ENCODE measurements at regions not wholly inside any gene's neighbourhood (a gene's known extent, or its start where the extent isn't known, plus 50 kb on each side); places are given as distances from the start of the nearest gene placed in this dataset.
"Not testable (repeated sequence)": the region's sequence is repeated elsewhere in the genome, so short reads cannot be mapped to it uniquely, and the experiment has no call there.

DNA sequence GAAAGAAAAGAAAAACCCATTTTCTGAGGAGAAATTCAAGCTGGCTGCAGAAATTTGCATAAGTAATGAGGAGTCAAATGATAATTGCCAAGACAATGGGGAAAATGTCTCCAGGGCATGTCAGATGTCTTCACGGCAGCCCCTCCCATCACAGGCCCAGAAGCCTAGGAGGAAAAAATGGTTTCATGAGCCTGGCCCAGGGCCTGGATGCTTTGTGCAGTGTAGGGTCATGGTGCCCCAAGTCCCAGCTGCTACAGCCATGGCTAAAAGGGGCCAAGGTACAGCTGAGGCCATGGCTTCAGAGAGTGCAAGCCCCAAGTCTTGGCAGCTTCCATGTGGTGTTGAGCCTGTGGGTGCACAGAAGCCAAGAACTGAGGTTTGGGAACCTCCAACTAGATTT is 283.9 kb upstream of the PREP start:
- DNase-seq, result not testable (repeated sequence)

DNA sequence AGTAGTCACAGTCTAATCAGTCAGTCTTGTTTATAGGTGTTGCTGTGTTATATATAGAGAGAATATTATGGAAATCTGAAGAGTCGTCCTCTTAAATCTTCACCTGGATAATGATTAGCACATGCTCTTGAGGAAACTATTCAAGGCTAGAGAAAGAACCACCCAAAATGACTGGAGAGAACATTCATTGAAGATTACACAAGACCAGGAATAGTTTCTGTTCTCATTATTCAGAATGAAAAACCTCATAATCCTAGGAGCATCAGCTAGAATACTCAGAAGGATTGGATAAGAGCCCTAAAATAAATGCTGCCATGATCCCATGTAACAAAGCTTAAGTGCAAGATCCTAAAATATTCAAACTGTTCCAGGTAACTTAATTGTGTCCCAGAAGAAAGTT is 278.2 kb upstream of the PREP start:
- DNase-seq, result no peak

DNA sequence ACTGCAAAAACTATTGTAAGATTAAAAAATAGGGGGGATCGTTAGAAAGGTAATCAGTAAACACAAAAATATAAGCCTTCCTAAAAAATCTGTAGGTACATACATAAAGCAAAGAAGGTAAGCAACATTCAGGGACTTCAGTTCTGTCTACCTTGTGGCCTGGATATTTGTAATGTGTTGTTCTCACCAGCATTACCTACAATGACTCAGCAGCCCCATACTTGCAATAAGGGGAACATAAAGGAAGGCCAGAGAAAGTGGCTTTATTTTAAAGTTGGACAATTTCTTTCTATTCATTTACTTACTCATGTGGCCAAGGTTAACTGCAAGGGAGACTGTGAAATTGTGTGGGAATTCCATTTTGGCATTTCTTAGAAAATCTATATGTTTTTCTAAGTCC is 277.2 kb upstream of the PREP start:
- no peak for DNase-seq

DNA sequence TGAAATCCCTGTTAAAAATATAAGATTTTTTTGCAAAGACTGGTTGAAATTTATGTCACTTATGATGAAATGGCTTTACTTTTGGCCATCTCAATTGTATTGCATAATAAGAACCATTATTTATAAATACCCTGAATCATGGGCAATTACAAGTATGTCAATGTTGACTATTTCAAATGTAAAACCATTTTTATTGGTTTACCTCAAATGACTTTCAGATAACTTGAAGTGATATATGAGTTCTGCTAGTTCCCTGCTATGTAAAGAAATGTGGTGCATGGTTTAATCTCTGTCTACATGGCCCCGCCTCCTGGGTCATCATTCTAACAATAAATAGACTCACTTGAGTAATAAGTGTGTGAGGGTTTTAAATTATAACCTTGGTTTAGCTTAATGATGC is 275.6 kb upstream of the PREP start:
- no peak for DNase-seq

DNA sequence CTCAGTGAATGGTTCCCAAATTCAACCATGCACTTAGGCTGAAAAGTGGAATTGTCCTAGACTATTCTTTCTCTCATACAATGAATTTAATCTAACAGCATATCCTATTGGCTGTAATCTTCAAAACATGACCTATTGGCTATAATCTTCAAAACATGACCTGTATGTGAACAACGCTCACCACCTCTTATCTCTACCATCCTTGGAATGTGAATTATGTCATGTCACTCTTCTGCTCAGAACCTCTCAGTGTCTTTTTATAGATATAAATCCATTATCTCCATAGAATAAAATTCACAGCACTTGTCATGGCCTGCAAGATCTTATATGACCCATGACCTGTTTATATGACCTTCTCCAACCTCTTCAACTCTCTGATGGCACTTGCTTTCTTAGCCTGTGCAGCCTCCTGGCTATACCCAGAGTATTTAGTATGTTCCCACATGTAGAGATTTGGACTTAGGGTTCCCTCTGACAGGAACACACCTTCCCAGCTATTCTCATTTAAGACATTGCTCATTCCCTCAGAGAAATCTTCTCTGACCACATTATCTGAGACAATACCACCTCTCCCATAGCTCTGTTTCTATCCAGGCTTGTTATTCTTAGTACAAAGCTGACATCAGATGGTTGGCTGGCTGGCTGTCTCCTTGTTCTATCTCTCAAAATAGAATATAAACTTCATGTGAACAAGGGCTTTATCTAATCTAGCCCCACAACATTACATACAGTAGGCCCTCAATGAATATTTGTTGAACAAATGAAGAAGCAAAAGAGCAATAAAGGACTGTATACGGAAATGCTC is 275.0 kb upstream of the PREP start:
- no peak for DNase-seq

DNA sequence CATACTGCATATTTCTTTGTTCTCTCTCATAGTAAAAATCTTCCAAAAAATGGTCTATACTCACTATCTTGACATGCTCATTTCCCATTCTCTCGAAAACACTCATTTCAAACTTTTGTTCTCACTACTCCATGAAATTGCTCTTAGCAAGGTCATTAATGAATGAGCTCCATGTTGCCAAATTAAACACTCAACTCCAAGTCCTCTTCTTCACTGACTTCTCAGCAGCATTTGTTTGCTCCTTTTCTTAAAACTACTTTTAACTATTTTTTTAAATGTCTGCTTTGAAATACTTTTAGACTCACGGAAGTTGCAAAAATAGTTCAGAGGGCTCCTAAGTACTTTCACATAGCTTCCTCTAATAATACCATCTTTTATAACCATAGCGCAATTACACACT is 274.0 kb upstream of the PREP start:
- no peak for DNase-seq

DNA sequence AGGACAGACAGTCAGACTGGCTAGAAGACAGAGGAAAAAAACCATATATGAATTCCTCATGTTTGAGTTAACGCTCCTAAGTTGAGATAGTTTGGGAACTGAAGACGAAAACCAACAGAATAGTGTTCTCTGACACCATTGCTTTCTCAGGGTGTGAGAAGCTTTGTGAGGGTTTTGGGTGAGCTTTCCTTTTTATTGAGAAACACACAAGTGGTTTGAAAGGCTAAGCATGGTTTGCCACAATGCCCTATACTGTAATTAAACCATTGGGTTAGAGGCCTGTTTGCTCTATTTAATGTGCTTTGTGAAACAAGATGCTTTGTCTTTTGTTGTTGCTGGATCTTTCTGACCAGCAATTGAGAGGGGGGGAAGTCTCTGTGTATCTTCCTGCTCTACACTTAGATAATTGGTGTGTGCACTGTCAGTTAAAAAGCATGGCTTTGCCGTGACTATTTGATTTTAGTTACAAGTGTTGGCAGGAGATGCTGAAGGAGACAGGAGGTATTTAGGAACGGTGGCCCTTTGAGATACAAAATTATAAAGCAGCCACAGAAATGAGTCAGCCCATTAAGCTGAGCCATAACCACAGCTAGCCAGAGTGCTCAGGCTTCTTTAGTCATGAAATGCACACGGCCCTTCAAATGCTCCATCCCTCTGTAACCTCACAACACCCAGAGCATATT is 273.0 kb upstream of the PREP start:
- no peak for DNase-seq

DNA sequence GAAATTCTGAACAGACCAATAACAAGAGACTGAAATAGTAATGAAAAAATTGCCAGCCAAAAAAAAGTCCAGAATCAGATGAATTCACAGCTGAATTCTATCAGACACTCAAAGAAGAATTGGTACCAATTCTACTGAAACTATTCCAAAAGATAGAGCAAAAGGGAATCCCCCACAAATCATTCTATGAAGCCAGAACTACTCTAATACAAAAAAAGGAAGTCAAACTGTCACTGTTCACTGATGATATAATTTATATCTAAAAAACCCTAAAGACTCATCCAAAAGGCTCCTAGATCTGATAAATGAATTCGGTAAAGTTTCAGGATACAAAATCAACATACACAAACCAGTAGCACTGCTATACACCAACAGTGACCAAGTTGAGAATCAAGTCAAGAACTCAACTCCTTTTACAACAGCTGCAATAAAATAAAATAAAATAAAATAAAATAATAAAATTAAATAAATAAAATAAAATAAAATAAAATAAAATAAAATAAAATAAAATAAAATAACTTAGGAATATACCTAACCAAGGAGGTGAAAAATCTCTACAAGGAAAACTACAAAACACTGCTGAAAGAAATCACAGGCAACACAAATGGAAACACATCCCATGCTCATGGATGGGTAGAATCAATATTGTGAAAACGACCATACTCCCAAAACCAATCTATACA is 270.1 kb upstream of the PREP start:
- DNase-seq, result not testable (repeated sequence)

DNA sequence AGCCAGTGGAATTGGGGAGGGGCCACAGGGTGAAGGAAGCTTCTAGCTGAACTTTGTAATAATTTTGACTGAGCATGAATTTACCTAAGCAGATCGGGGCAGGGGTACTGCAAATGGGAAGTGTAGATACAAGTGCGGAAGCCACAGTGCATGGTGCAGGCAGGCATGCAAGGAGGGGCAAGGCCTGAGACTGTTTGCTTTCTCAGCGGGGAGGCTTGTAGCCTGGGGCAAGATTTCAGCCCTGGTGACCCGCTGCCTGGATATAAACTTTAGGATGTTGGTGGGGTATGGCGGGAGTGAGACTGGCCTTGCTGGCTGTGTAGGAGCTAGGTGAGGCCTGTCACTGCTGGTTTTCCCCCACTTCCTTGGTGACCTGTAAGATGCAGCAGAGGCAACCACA is 266.4 kb upstream of the PREP start:
- no peak for DNase-seq

DNA sequence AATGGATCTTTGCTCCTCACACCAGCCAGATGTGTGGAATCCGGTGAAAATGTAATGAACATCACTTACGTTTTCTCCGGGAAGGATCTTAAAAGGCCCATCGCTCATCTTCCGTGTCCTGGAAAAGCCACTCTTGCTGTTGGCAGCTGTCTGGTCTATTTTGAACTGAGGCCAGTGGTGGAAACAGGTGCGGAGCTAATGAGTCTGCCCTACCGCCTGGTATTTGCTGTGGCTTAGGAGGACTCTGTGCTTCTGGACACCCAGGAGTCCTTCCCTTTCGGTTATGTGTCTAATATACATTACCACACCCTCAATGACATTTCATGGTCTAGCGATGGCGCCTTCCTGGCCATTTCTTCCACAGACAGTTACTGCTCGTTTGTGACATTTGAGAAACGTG is 264.2 kb upstream of the PREP start:
- no peak for DNase-seq

DNA sequence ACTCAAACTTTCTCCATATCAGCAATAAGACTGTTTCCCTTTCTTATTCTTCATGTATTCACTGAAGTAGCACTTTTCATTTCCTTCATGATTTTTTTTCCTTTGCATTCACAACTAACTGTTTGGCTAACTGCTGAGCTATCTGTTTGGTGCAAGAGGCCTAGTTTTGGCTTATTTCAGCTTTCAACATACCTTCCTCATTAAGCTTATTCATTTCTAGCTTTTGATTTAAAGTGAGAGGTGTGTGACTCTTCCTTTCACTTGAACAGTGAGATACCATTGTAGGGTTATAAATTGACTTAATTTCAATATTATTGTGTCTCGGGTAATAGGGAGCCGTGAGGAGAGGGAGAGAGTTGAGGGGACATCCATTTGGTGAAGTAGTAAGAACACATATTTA is 262.0 kb upstream of the PREP start:
- DNase-seq, result no peak

DNA sequence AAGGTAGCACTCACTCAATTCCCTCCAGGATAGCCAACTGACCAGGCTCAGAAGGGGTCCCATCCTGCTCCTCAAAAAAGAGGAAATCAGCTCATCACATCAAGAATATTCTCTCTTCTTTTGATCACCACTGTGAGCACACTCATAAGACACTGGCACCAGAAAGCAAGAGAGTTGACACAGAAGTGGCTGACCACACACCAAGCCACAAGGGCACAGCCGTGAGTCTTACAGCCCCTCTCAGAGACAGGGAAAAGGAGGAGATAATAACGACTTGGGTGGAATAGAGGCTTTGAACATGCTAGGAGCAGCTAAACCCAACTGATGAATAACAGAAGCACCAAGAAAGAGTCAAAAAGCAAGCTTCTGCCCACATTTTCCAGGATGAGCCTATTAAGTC is 249.1 kb upstream of the PREP start:
- DNase-seq, result no peak

DNA sequence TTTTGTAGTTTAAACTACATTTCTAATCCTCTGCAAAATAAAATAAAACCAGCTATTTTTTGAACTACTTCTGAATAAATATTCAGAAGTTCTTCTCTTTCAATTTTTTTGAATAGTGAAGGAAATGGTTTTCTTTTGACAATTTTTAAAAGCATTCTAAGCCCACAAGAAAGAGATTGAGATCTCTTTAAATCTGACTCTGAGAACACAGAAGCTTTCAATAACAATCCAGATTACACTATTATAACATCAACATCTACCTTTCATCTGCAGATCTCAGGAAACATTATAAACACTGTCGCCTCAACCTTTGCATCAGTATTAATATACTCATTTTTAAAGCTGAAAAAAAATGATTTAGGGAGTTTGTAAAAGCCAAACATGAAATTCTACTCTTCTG is 247.5 kb upstream of the PREP start:
- no peak for DNase-seq

DNA sequence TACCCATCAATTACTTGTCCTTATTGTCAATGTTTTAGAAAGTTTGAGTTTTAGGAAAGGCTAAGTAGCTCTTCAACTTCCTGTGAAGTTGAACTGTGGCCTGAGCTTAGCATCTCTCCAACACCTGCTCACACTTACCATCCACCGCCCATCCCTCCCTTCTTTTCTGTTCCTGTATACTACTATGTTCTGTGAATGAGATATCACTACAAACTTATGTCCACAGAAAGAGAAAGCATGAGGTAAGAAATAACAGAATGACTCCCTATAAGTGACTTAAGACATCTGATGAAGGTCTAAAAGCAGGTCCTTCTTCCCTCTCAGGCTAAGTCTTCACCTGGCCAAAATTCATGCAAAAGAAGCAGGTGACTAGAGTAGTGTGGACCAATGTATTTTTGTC is 246.3 kb upstream of the PREP start:
- no peak for DNase-seq

DNA sequence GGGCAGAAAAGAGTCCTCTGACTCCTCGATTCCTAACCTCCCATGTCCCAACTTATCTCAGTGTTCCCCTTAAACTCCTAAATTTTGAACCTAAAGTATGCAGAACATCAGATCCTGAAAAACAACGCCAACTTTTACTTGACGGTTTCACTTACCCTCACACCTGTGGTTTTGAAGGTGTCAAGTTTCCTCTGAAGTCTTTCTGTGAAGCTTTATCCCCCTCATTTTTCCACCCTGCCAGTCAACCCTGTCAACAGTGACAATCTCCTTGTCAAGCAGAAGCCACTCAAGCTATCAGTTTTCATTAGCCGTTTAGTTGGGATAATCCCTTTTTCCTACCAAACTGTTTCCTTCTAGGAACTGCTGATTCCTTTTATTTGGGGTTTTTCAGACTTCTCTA is 245.4 kb upstream of the PREP start:
- no peak for DNase-seq

DNA sequence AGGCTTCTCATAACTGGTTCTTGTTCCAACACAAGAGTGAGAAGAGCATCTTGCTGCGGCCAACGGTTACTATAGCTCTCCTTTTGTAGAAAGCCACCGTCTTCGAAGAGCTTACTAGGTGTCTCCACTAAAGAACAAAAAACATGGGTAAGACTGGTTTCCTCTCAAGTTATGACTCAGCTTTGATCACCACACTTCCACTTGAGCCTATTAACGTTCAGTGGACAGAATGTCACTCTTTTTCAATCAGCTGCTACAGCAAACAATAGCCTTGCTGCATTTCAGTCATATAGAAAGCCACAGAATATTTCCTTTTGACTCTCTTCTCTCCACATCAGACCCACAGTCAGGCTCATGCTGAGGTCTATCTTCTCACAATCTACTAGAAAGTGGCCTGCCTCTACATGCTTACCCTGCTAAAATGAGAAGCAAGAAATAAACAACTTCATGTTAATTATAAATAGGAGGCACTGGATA is 243.5 kb upstream of the PREP start:
- no peak for DNase-seq

DNA sequence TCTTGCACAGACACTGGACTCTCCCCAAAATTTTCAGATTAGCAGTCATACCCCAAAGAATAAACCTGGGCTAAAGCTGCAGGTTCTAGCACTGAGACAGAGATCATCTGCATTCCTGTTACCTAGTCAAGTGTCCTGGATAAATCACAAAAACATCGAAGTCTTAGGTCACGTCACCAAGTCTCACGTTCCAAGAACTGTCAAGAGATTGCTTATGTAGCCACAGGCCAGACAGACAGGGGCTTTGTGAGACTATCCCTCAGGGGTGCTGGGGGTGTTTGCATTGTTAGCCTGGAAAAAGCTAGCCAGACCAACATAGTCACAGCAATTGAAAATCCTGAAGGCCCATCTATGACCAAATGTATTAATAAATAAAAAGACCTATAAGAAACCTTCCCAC is 243.1 kb upstream of the PREP start:
- DNase-seq, result no peak

DNA sequence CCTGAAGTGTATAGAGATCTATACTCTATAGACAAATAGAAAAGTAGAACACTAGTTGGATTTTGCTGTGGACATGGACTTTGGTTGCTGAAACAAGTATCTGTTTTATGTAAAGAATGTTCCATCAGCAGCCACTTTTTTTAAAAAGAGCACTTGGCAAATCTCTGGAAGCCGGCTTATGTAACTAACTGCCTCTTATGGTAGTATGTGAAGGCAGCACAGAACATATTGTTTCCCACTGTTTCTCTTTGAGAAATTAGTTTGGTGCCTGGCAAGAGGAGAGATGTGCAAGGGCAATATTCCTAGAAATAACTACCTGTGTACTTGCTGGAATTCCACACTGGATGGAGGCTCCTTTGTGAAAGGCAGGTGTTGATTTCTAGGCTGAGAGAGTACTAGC is 242.3 kb upstream of the PREP start:
- no peak for DNase-seq

DNA sequence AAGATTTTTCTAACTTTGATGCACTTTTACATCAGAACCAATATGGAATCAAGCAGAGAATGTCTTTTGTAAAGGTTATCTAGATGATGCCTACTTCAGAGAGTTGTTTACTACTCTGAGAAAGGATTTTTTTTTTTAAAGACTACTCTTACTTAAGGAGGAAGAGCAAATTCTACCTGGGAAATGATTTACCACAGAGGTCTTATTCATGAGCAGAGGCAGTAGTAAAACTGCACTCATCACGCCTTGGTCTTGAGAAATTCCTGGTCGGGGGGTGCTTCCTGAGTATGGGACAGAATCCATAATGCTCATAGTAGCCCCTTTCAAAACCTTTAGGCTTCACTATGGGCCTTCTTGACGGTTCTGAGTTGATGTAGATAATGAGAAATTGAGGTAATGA is 241.8 kb upstream of the PREP start:
- no peak for DNase-seq

DNA sequence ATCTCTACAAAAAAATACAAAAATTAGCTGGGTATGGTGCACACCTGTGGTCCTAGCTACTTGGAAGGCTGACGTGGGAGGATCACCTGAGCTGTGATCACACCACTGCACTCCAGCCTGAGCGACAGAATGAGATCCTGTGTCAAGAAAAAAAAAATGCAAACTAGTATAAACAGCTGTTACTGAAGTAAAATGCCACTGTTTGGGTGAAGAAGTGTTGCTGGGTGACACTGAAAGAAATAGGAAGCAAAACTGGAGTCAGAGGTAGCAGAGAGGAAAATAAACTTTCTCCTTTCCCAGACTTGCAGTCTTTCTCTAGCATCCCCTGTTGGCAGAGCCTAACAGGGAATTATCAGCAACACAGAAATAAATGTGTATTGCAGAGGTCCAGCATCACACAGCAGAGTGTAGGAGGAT is 241.2 kb upstream of the PREP start:
- no peak for DNase-seq

DNA sequence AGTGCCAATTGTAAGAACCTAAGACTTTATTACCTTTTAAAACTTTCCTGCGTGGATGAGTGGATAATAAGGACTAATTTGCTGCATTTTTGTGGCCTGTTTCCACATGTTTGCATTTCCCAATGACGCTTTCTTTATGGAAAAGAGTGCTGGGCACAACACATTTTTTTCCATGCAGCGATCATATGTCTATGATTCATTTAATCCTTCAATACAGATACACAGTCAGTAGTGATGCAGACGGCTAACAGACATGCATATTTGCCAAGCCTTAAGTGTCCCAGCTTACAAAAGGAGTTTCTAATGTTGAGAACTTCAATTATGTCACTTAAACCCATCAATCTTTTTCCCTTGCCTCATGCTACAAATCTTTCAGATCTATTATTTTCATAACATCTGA is 239.8 kb upstream of the PREP start:
- DNase-seq, result no peak

DNA sequence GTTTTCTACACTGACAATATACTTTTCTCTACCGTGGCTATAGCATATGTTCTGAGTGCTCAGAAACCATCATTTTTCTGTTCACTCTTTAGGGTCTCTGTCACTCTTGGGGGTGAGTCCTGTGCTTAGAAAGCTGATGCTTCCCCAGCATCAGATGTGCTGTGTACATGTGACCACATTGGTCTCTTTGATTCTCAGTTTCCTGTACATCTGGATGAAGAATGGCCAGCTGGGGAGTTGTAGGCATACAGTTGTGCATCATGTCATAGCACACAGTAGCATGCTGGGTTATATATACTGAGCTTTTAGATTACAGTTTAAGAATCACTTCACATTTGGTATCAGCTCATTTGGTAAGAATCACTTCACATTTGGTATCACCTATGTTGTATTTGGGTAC is 238.6 kb upstream of the PREP start:
- no peak for DNase-seq

DNA sequence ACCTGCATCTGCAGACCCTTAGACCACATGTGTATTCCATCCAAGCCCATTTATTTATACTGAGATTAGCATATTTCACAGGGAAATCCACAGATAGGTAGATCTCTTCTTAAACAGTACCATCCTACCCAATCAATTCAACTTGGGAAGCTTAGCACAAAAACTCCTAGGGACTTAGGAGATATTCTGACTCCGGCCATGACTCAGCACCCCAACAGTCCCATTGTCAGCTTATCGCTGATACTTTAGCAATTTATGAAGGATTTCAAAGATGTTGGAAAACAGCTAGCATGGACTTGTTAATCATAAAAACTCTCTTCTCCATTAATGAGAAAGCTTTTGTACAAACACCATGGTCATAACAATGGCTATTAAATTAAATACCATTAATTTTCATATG is 236.2 kb upstream of the PREP start:
- DNase-seq, result no peak

DNA sequence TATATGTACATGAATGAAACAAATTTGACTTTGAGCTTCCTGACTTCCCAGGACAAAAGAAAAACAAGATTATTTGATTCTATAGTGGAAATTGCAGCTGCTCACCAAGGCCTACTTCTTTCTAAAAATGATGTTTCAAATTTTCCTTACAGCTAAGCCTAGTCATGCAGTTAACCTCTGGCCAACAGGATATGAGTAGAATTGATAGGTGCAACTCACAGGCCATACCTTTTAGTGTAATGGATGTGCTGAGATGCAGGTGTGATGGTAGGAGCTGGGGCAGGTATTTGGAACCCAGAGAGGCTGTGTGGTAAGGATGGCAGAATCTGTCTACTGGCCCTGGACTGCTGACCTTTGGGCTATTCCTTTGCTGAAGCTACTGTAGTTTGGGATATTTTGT is 230.9 kb upstream of the PREP start:
- no peak for DNase-seq

All from DMS 273 treated with DMSO at 0.1 percent for 48 hours (cell line).